IPS-NIHi11 (cell line): ENCODE measurements at regions not wholly inside any gene's neighbourhood (a gene's known extent, or its start where the extent isn't known, plus 50 kb on each side); places are given as distances from the start of the nearest gene placed in this dataset.
"Not testable (repeated sequence)": the region's sequence is repeated elsewhere in the genome, so short reads cannot be mapped to it uniquely, and the experiment has no call there.

Experiments
- DNase-seq: peaks from one replicate; pipeline ENCODE4 v3.0.0; 2012; ENCODE audit warnings: mixed read lengths, low spot score

DNA sequence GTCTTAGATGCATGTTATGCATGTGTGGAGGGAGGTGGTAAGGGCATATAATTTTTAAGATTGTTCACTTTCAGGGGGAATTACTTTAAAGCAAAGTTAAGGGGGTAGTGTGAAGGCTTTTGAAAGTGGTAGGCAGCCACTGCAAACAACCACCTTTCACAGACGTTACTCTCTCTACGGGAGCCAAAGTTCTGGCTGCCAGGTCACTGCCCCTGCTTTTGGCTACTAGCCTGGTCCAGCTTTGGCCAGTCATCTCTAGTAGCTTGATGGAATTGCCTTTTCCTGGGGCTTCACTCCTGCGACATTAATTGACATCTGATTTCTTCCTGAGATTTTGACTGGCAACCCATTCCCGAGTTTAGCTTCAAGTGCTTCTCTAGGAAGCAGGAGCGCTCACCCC, 397.5 kb downstream of the CDH11 start:
- no peak for DNase-seq

DNA sequence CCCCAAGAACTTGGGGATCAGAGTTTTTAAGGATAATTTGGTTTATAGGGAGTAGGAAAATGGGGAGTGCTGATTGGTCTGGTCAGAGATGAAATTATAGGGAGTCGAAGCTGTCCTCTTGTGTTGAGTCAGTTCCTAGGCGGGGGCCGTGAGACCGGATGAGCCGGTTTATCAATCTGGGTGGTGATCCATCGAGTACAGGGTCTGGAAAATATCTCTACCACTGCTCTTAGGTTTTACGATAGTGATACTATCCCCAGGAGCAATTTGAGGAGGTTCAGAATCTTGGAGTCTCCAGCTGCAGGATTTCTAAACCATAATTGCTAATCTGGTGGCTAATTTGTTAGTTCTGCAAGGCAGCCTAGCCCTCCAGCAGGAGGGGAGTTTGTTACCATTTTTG, 403.4 kb downstream of the CDH11 start:
- DNase-seq: no peak

DNA sequence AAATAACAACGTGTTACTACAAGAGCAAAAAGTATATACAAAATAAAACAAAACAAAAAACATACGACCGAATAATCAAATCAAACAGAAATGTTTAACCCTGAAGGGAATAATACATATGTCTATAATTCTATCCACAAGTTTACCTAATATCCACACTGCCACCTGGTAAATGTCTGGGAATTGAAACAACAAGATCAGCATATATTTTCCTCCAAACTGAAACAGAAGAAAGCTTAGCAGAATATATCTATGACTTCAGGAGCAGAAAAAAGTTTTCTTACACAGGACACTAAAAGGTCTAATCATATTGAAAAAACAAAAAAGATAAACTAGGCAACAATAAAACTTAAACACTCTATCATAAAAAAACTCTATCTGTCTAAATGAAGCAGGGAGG, 404.0 kb downstream of the CDH11 start:
- DNase-seq: no peak

DNA sequence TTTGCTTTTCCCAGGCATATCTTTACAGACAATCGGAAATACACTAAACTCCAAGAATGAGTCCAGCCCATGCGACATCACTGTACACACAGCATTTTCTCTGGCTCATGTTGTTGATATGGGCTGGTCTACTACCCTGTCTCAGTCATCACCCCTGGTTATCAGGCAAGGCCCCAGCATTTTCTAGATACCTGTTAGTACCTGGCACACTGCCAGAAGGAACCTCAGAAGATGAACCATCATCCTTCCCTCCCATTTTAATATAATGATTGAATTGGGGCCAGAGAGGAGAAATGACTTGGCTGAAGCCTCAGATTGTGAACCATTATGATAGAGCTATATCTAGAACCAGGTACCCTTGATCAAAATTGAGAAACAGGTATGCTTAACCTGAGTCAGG, 406.2 kb downstream of the CDH11 start:
- no peak for DNase-seq

DNA sequence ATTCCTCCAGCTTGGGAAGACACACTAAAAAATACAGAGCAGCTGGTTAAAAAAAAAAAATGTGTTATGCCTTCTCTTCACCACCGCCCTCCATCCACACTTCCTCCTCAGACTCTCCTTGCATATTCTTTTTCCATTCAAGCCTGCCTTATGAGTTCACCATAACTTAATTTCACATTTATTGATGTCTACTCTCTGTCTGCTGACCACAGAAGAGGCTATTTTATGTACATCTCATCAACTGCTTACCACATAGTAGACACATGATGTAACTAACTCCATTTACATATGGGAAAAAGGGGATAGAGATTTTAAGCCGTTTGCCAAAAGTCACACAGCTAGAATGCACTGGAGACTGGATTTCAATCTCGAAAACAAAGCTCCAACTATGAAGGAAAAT, 409.8 kb downstream of the CDH11 start:
- no peak for DNase-seq

DNA sequence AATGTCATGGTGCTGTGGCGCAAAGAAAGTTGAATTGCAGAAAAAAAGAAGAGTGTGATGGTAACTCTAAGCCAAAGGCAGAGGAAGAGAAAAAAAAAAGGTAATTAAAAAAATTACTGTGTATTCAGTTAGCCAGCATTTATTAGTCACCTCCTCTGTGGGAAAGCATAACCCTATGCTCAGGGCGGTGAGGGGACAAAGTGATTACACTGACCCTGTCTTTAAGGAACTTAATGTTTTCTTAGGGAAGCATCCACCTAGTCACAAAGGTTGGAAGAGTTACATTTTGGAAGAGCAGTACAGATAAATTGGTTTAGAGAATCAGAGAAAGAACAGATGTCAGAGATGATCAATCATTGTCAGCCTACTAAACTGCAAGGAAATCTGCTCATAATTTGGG, 410.3 kb downstream of the CDH11 start:
- no peak for DNase-seq

DNA sequence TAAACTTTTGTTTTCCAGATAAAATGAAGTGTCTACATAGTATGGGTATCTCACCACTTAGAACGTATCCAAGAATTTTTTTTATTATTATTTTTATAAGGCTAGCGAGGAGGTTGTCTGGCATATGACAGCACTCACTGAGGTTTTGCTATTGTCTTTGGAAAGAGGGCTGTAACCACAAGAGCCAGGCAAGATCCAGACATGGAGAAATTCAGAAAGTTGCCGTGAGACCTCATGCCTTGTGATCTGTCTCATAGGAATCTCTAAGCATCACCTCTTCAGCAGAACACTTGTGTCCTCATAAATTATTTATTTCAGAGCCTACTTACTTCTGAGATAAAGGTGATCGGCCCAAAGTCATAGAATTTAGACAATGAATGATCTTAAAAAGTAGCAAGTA, 410.8 kb downstream of the CDH11 start:
- no peak for DNase-seq

DNA sequence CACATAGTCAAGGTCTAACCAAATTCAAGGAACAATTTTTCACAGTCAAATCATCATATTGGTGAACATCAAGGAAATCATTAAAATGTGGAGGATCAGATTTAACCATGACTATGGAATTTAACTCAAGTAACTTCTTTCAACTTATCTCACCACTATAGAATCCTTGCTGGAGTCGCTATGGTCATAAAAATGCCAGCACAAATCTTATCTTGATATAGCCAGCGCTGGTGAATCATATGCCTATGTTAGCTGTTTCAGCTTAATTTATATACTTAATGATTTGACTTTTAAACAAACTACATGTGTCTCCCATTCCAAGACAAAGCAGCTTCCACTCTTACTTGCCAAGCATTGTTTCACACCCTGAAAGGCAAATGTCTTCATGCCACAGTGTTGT, 416.4 kb downstream of the CDH11 start:
- DNase-seq: no peak

DNA sequence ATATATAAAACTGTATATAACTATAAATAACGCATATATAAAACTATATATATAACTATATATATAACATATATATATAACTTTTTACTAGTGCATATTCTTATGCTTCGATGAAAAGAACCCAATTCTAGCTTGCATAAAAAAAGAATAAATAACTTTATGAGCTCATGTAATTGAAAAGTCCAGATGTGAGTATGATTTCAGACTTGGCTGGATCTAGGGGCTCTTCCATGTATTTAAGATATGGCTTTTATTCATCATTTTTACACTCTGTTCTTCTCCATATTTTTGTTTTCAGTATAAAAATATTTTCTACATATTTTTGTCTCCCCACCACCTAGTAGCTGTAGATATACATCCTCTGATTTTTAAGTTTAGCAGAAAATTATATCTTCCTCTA, 417.5 kb downstream of the CDH11 start:
- no peak for DNase-seq

DNA sequence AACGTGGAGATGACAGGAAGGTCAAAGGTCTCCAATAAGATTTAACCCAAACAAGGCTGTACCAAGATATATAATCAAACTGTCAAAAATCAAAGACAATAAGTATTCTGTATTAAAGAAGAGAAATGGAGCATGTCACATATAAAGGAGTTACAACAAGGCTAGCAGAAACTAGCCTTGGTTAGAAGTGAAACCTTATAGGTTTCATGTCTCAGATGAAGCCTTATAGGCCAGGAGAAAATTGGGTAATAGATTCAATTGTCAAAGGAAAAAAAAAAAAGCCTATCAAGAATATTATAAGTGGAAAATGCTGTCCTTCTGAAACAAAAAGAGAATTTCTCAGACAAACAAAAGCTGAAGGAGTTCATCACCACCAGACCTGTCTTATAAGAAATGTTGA, 419.4 kb downstream of the CDH11 start:
- DNase-seq: no peak

DNA sequence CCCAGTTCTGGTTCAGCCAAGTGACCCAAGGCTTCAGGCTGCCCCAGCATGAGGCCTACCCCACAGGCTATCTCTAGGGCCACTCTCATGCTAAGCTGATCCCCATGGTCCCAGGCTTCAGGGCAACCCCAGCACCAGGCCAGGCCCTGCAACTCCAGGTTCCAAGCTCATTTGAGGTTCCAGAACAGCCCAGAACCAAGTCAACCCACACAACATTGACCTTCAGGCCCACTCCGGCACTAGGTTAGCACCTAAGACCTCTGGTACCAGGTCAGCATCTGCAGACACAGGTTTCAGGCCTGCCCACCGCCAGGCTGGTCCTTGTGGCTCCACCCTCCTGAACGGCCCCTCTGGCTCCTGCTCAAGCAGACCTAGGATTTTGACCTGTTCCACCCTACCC, 421.2 kb downstream of the CDH11 start:
- no peak for DNase-seq

DNA sequence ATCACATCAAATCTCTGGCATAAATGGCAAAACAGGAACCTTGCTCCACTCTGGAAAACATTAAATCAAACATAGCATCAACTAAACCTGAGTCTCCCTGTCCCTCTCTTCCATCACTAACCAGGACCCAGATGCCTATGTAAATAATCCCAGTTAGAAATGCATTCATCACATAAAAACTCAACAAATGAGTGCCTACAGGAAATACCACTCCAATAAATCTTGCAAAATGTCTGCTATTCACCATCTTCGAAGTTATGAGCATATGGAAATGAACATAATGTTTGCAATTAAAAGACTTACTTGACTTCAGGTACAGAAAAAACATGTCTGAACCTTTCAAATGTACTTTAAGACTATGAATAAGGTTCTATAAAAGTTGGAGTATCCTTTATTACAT, 425.0 kb downstream of the CDH11 start:
- DNase-seq: no peak

DNA sequence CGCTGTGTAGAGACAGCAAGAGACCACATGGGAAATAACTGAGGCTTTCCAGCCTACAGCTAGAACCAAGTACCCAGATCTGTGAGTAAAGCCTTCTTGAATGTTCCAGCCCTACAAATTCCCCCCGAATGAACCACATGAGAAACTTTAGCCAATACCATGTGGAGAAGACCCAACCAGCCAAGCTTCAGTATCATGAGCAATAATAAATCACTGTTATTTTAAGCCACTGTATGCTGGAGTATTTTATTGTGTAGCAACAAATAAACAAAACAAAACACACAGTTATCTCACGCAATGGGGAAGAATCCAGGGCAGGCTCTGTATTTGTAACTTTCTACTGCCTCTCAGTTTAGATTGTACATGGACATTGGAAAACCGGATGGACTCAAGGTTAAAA, 426.2 kb downstream of the CDH11 start:
- DNase-seq: no peak

DNA sequence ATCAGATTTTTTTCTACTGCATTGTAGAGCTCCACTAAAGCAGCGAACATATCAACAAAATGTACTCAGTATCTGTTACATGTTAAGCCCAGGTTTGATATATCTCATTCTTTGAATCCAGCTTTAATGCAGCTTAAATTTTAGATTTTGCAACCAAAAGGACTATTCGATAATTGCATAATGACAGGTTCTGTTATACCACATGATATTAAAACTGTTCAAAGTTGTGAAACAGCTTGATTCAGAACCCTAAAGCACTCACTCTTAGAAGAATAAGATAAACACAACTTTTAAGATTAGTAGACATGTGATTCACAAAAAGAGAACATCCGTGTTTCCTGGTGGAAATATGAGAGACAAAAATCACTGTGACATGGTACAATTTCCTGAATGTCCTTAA, 427.9 kb downstream of the CDH11 start:
- DNase-seq: no peak

DNA sequence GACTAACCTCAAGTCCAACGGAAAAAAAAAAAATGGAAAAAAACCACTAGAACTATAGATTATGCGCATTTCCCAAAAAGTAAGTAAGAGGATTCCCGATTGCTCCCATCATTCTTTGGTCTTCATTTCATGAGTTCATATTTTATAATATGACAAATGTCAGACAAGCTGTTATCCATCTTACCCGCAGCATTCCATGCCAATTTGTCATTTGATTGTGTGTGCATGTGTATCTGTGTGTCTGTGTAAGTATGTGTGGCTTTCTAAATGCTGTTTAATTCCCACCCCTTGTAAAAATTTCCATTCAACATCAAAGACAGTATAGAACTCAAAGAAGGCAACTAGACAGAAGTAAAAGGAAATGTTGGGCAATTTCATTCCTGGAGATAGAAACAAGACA, 434.1 kb downstream of the CDH11 start:
- DNase-seq: no peak

DNA sequence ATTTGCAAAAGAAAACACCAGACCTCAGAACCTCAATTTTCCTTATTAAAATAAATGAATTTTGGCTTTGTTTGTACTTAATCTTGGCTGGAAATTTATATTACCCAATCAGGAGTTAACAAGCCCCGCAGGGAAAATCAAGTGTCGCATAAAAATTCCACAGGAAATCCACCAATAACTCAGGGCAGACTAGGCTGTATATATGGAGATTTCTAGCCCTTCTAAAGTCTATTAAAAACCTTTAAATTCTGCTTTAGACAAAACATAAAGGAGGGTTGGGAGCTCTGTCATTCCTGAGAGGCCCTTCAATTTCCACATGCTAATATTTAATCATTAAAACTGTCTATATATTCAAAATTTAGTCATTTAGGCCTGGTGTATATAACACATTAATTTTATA, 434.7 kb downstream of the CDH11 start:
- DNase-seq: no peak

DNA sequence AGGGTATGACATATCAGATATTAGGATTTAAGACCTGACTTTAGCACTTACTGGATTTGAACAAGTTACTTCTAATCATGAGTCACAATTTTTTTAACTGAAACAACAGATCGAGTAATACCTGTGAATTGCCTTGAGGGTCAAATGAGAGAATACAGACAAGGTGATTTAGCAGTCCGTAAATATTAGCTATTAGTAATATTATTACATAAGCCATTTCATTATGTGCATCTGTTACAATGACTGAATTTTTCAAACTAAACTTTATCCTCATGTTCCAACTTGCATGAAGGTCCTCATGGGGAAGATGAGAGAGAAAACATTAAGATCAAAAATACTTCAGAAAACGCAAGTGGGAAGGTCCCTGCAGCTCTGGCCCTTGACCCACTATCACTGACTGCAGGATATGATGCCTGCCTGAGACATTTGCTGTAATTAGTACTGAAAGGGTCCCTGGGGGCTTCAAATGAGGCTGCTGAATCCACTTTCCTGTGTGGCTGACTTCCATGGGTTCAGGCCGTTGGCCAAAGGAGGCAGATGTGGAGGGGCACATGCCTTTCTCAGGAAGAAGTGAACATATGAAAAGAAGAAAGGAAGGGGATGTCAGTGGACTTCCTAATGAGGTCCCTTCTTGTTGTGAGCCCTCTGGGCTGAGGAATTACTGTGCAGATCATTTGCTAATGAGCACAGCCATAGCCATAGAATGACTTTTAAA, 441.7 kb downstream of the CDH11 start:
- DNase-seq: no peak

DNA sequence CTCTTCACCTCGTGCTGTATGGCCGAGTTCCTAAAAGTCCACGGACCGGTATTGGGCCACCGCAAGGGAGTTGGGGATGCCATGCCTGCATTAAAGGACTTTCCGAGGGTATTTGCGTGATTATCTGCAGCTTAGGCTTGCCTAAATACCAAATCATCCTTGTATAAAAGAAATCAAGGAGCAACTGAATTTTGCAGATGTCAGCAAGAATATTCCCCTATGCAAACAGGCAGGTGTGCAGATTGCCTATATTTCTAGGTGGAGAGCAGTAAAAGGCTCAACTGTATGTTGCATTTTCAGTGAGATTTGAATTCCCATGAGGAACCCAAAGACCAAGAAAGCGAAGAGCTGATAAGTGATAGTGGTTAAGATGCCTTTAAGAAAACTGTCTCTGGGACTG, 452.3 kb downstream of the CDH11 start:
- DNase-seq: no peak

DNA sequence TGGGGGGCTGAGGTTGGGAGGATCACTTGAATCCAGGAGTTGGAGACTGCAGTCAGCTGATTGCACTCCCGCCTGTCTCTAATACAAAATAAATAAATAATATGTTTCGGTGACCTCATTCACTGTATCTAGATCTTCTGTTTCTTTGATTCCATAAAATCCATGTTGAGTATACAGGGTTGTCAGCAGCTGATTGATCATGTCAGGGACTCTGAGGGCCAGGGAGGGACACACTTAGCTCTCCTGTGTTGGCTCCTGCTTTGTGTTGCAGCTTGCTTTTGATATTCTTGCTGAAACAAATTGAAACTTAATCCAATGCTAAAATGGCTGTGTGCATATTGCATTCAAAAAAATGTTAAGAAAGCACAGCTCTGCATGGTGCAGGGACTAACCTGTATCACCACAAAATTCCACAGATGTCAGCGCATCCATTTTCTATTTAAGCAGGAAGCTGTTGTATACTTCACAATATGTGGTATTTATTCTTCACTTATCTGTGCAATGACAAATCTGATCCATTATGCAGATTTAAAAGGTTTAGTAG, 454.5 kb downstream of the CDH11 start:
- DNase-seq: no peak

DNA sequence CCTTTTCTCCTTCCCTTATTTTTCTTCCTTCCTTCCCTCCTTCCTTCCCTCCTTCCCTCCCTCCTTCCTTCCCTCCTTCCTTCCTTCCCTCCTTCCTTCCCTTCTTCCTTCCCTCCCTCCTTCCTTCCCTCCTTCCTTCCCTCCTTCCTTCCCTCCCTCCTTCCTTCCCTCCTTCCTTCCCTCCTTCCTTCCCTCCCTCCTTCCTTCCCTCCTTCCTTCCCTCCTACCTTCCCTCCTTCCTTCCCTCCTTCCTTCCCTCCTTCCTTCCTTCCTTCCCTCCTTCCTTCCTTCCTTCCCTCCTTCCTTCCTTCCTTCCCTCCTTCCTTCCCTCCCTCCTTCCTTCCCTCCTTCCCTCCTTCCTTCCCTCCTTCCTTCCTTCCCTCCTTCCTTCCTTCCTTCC, 459.6 kb downstream of the CDH11 start:
- not testable (repeated sequence) for DNase-seq

DNA sequence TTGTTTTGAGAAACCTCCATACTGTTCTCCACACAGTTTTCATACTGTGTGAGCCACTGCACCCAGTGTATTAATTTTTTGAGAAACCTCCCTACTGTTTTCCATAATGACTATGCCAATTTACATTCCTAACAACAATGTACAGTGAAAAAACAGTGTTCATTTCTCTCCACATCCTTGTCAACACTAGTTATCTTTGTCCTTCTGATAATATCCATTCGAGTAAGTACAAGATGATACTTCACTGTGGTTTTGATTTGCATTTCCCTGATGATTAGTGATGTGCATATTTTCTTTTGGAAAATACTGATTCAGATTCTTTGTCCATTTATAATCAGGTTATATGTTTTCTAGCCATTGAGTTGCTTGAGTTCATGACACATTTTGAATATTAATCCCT, 462.0 kb downstream of the CDH11 start:
- DNase-seq: no peak

DNA sequence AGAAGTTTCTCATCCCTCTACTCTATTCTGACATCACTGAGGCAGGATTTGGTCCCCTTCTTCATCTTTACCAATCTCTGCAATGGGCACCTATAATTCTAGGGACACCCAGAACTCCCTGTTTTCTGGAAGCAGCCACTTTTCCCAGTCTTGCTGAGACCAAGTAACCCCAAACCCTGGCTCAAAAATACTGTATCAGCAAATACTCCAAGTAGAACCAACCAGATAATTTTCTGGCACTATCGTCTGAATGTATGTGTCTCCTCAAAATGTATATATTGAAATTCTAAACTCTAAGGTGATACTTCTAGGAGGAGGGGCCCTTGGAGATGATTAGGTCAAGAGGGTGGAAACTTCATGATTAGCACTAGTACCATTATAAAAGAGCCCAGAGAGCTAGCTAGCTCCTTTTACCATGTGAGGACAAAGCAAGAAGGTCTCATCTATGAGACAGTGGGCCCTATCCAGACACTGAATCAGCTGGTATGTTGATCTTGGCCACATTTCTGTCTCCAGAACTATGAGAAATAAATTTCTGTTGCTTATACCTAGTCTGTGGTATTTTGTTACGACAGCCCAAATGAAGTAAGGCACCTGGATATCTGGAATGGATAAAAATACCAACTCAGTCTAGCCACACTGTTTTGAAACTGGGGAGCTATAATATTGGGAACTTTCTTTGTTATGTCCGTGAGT, 464.4 kb downstream of the CDH11 start:
- no peak for DNase-seq

DNA sequence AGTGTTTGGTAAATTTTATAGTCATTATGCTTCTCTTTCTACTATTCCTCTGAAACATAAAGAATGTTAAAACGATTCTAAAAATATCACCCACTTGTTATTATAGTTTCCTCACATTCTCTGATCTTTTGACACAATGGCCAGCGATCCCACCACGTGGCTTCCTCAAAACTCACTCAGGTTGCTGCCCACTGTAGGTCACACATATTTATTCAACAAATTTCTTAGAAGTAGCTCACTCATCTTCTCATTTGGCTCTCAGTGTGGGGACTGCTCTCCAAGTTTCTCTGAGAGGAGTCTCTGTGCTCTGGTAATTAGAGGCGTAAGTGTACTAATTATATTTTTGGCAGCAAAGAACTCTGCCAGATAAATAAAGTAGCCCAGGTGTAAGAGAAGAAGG, 465.4 kb downstream of the CDH11 start:
- no peak for DNase-seq

DNA sequence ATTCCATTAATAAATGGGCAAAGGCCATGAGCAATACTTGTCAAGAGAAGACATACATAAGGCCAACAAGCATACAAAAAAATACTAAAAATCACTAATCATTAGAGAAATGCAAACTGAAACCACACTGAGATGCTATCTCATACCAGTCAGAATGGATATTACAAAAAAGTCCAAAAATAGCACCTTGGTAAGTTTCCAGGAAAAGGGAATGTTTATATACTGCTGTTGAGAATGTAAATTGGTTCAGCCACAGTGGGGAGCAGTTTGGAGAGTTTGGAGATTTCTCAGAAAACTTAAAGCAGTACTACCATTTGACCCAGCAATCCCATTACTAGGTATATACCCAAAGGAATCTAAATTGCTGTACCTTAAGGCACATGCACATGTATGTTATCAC, 467.7 kb downstream of the CDH11 start:
- DNase-seq: no peak
